Neural cell (in vitro differentiated cells): ENCODE measurements at regions not wholly inside any gene's neighbourhood (a gene's known extent, or its start where the extent isn't known, plus 50 kb on each side); places are given as distances from the start of the nearest gene placed in this dataset.

Source experiments
- H2AFZ ChIP-seq: fragments of 200-600, 300-800 bp; sonication (generic), shearing (Covaris generic); 2 replicates; pipeline ENCODE4 v1.6.0; 2014; ENCODE audit warnings: low read depth, mild to moderate bottlenecking, antibody characterized with exemption, low read length, moderate library complexity
- H3F3A ChIP-seq: fragments of 200-600 bp; shearing (Covaris generic); 2 replicates; pipeline ENCODE4 v1.6.1; 2016; ENCODE audit warnings: mild to moderate bottlenecking, moderate library complexity, mixed read lengths, antibody characterized with exemption, low read length; ENCODE audit not compliant: insufficient read depth, poor library complexity, severe bottlenecking
- H3K27ac ChIP-seq: fragments of 200-600, 300-800 bp; sonication (generic), shearing (Covaris generic); 2 replicates; pipeline ENCODE4 v1.5.1; 2014; ENCODE audit warnings: mild to moderate bottlenecking, low read length, moderate library complexity
- H3K27me3 ChIP-seq: fragments of 300-800, 200-600 bp; sonication (generic), shearing (Covaris generic); 2 replicates; pipeline ENCODE4 v1.6.0; 2014; ENCODE audit warnings: mild to moderate bottlenecking, low read depth, low read length, moderate library complexity; ENCODE audit not compliant: insufficient read depth
- H3K36me3 ChIP-seq: fragments of 300-800, 200-600 bp; sonication (generic), shearing (Covaris generic); 2 replicates; pipeline ENCODE4 v1.5.1; 2014; ENCODE audit warnings: mild to moderate bottlenecking, antibody characterized with exemption, low read length, moderate library complexity; ENCODE audit not compliant: insufficient read depth
- H3K4me2 ChIP-seq: fragments of 300-800, 200-600 bp; sonication (generic), shearing (Covaris generic); 2 replicates; pipeline ENCODE4 v1.6.0; 2014; ENCODE audit warnings: mild to moderate bottlenecking, low read length
- H3K4me3 ChIP-seq: fragments of 300-800, 200-600 bp; sonication (generic), shearing (Covaris generic); 2 replicates; pipeline ENCODE4 v1.5.1; 2014; ENCODE audit warnings: mild to moderate bottlenecking, low read length, moderate library complexity
- H3K79me2 ChIP-seq: fragments of 200-600 bp; shearing (Covaris generic); replicated peaks from 2 replicates; pipeline ENCODE4 v1.6.0; 2014; ENCODE audit warnings: mild to moderate bottlenecking, low read length, moderate library complexity; ENCODE audit not compliant: insufficient read depth
- H3K9ac ChIP-seq: fragments of 300-800, 200-600 bp; sonication (generic), shearing (Covaris generic); 2 replicates; pipeline ENCODE4 v1.6.1; 2016; ENCODE audit warnings: mild to moderate bottlenecking, low read length, mixed read lengths
- H3K9me2 ChIP-seq: fragments of 200-600 bp; shearing (Covaris generic); 2 replicates; pipeline ENCODE4 v1.6.1; 2016; ENCODE audit warnings: mild to moderate bottlenecking, low read length, mixed read lengths; ENCODE audit not compliant: insufficient read depth
- H3K9me3 ChIP-seq: fragments of 200-600, 300-800 bp; sonication (generic), shearing (Covaris generic); 2 replicates; pipeline ENCODE4 v1.6.1; 2016; ENCODE audit warnings: mild to moderate bottlenecking, mixed run types, low read length, moderate library complexity, mixed read lengths
- H4K20me1 ChIP-seq: fragments of 200-600 bp; shearing (Covaris generic); 2 replicates; pipeline ENCODE4 v1.6.1; 2016; ENCODE audit warnings: mild to moderate bottlenecking, mixed run types; ENCODE audit not compliant: insufficient read depth
- EP300 ChIP-seq: fragments of 450-650 bp; conservative IDR thresholded peaks from 2 replicates; pipeline ENCODE4 v1.6.1; 2014; ENCODE audit warnings: antibody characterized with exemption, mild to moderate bottlenecking, moderate library complexity; ENCODE audit not compliant: poor library complexity, severe bottlenecking
- EZH2 ChIP-seq: fragments of 200-600, 300-800 bp; shearing (Covaris generic), sonication (generic); IDR thresholded peaks from 2 replicates; pipeline ENCODE4 v1.6.1; 2014; ENCODE audit warnings: antibody characterized with exemption, low read length, borderline replicate concordance, mild to moderate bottlenecking; ENCODE audit not compliant: insufficient read depth, poor library complexity, severe bottlenecking
- MXI1 ChIP-seq: fragments of 450-650 bp; conservative IDR thresholded peaks from 2 replicates; pipeline ENCODE4 v1.6.1; 2014; ENCODE audit warnings: antibody characterized with exemption, mild to moderate bottlenecking; ENCODE audit not compliant: poor library complexity, severe bottlenecking
- POLR2AphosphoS5 ChIP-seq: IDR thresholded peaks from 2 replicates; pipeline ENCODE4 v1.6.1; 2012
- RAD21 ChIP-seq: fragments of 450-650 bp; conservative IDR thresholded peaks from 2 replicates; pipeline ENCODE4 v1.6.1; 2014; ENCODE audit warnings: antibody characterized with exemption, mild to moderate bottlenecking, moderate library complexity
- REST ChIP-seq: IDR thresholded peaks from 2 replicates; pipeline ENCODE4 v1.6.1; 2012; ENCODE audit warnings: borderline replicate concordance
- SMC3 ChIP-seq: fragments of 450-650 bp; conservative IDR thresholded peaks from 2 replicates; pipeline ENCODE4 v1.6.1; 2014; ENCODE audit warnings: antibody characterized with exemption, mild to moderate bottlenecking, moderate library complexity; ENCODE audit not compliant: poor library complexity
- TAF1 ChIP-seq: IDR thresholded peaks from 2 replicates; pipeline ENCODE4 v1.6.1; 2012; ENCODE audit warnings: low read depth
- TF ChIP-seq, protein P1 (sequence below): fragments of 450-650 bp; IDR thresholded peaks from 2 replicates; pipeline ENCODE4 v1.5.1; 2014; ENCODE audit warnings: antibody characterized with exemption, mild to moderate bottlenecking, moderate library complexity; ENCODE audit not compliant: poor library complexity, severe bottlenecking

DNA sequence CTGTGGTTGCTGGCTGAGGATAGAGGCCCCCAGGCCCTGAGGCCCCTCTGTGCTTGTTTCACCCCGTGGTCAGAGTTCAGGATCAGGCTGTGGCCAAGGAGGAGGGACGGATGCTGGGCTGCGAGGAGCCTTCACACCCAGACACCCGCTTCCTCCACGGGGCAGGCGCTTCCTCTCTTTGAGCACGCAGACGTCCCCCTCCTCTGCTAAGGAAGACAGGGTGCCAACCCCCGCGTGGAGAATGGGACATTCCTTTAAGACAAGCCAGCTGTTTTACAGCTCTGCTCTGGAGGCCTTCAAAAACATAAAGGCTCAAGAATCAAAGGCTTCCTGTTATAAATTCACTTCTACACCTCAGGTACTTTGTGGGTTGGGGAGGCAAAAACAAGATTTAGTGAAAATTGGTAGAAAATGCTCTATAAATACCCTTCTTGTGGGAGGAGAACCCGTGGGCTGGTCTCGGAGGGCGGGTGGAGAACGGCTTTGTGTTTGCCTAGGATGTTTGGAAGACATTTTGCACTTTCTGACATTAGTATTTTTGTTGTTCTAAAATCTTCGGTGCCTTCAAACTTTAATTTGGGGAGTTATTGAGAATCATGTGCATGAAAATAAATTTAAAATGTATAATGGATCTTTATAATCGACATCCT lies 60.8 kb upstream of the FOXF1 start:
- Histone ChIP-seq H3K9ac (no peak overlapping the region), H2AFZ (no peak overlapping the region), H3K27me3 (no peaks in the 10 kb centered on the region), H3K4me2 (no peak overlapping the region), H3K9me3 (no peaks in the 10 kb centered on the region), H3K4me3 (no peak overlapping the region), H3K9me2 (no peaks in the 10 kb centered on the region), H4K20me1 (no peaks in the 10 kb centered on the region), H3K27ac (no peak overlapping the region), H3K36me3 (no peaks in the 10 kb centered on the region), H3F3A (no peaks in the 10 kb centered on the region), H3K79me2 (no peaks in the 10 kb centered on the region)
- no peak for TF ChIP-seq TAF1
- no peak for TF ChIP-seq SMC3
- no peak for TF ChIP-seq EZH2
- TF ChIP-seq POLR2AphosphoS5: no peak
- TF ChIP-seq RAD21: no peak
- no peak for TF ChIP-seq REST
- TF ChIP-seq, protein P1, sequence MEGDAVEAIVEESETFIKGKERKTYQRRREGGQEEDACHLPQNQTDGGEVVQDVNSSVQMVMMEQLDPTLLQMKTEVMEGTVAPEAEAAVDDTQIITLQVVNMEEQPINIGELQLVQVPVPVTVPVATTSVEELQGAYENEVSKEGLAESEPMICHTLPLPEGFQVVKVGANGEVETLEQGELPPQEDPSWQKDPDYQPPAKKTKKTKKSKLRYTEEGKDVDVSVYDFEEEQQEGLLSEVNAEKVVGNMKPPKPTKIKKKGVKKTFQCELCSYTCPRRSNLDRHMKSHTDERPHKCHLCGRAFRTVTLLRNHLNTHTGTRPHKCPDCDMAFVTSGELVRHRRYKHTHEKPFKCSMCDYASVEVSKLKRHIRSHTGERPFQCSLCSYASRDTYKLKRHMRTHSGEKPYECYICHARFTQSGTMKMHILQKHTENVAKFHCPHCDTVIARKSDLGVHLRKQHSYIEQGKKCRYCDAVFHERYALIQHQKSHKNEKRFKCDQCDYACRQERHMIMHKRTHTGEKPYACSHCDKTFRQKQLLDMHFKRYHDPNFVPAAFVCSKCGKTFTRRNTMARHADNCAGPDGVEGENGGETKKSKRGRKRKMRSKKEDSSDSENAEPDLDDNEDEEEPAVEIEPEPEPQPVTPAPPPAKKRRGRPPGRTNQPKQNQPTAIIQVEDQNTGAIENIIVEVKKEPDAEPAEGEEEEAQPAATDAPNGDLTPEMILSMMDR: no peak
- TF ChIP-seq EP300: no peak
- TF ChIP-seq MXI1: no peak

DNA sequence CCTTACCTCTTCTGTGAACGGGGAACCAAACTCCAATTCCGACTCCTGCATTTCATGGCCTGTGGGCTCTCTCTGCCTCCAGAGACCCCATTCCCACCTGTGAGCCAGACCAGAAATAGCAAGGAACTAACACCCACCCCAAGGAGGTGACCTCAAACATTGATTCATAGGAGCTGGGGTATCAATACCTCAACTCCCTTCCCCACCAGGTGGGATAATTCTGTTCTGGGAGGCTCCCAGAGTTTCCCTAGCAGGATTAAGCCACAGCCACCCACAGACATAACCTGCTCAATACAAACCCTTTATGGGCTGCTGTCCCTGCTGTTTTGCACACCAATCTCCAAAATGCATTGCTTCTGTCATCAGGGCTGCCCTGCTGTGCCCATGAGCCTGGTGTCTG lies 59.6 kb upstream of the FOXF1 start:
- H3K4me2 ChIP-seq: no peak overlapping the region
- no peaks in the 10 kb centered on the region for H3K27me3 ChIP-seq
- no peak overlapping the region for H2AFZ ChIP-seq
- no peak overlapping the region for H3K4me3 ChIP-seq
- no peak overlapping the region for H3K9ac ChIP-seq
- H3K36me3 ChIP-seq: no peaks in the 10 kb centered on the region
- H3F3A ChIP-seq: no peaks in the 10 kb centered on the region
- H3K9me2 ChIP-seq: no peaks in the 10 kb centered on the region
- TF ChIP-seq EP300 (no peak), SMC3 (no peak), POLR2AphosphoS5 (no peak), REST (no peak), TAF1 (no peak)
- TF ChIP-seq, protein P1: no peak
- no peak overlapping the region for H3K27ac ChIP-seq
- H3K9me3 ChIP-seq: no peaks in the 10 kb centered on the region
- no peaks in the 10 kb centered on the region for H3K79me2 ChIP-seq
- H4K20me1 ChIP-seq: no peaks in the 10 kb centered on the region
